SK-N-SH (cell line): ENCODE measurements at regions not wholly inside any gene's neighbourhood (a gene's known extent, or its start where the extent isn't known, plus 50 kb on each side); places are given as distances from the start of the nearest gene placed in this dataset.

Experiments used
- CTCF ChIA-PET: fragments of 300-600, 350-600 bp; formaldehyde crosslinking; extraction: SDS; loops from one replicate; lab custom pipeline; 2021; lab: Yijun Ruan, JAX
- POLR2A ChIA-PET: fragments of 350-600 bp; sonication (Branson Sonifier 250); formaldehyde crosslinking; extraction: SDS; loops from one replicate; lab custom pipeline; 2020; ENCODE audit warnings: antibody characterized with exemption, inconsistent platforms; lab: Yijun Ruan, JAX
- DNase-seq: peaks from one replicate; pipeline ENCODE4 v3.0.0; 2012
- H2AFZ ChIP-seq: fragments of 200-600 bp; sonication (generic); 2 replicates; pipeline ENCODE4 v1.8.1; 2016; ENCODE audit warnings: antibody characterized with exemption, mild to moderate bottlenecking, low read depth
- H3F3A ChIP-seq: fragments of 200-600 bp; sonication (generic); replicated peaks from 2 replicates; pipeline ENCODE3; 2016; ENCODE audit warnings: antibody characterized with exemption, mild to moderate bottlenecking; ENCODE audit not compliant: insufficient read depth
- H3K27ac ChIP-seq, 2 experiments: fragments of 200-500 bp in 1 of 2; fragments of 200-600 bp in 1 of 2; sonication (Bioruptor generic) in 1 of 2; sonication (generic), shearing (Covaris generic) in 1 of 2; 2 replicates each; pipeline versions ENCODE4 v1.5.1 to v1.6.1; 2014 to 2016; ENCODE audit warnings: low read depth in 2 of 2, inconsistent platforms in 1 of 2, low read length in 1 of 2, mild to moderate bottlenecking in 1 of 2, mixed read lengths in 1 of 2
- H3K27me3 ChIP-seq: fragments of 200-600 bp; sonication (generic), shearing (Covaris generic); 2 replicates; pipeline ENCODE4 v1.6.1; 2016; ENCODE audit warnings: mixed run types; ENCODE audit not compliant: insufficient read depth
- H3K36me3 ChIP-seq, 2 experiments: fragments of 200-500 bp in 1 of 2; fragments of 200-600 bp in 1 of 2; sonication (Bioruptor generic) in 1 of 2; sonication (generic) in 1 of 2; replicated peaks in 1 of 2; 2 replicates each; pipeline versions ENCODE3 to v1.5.1; 2014 to 2016; ENCODE audit warnings: low read length in 1 of 2, mild to moderate bottlenecking in 1 of 2; ENCODE audit not compliant: insufficient read depth in 2 of 2, control insufficient read depth in 1 of 2
- H3K4me1 ChIP-seq, 2 experiments: fragments of 200-500 bp in 1 of 2; fragments of 200-600 bp in 1 of 2; sonication (Bioruptor generic) in 1 of 2; sonication (generic), shearing (Covaris generic) in 1 of 2; 2 replicates each; pipeline versions ENCODE4 v1.5.1 to v1.6.1; 2014 to 2016; ENCODE audit warnings: low read depth in 1 of 2, low read length in 1 of 2, mixed run types in 1 of 2; ENCODE audit not compliant: insufficient read depth in 2 of 2, control insufficient read depth in 1 of 2
- H3K4me2 ChIP-seq: fragments of 200-600 bp; sonication (generic), shearing (Covaris generic); 2 replicates; pipeline ENCODE4 v1.6.1; 2017; ENCODE audit warnings: mixed run types
- H3K4me3 ChIP-seq, 2 experiments: fragments of 200-500 bp in 1 of 2; fragments of 200-600 bp in 1 of 2; sonication (Bioruptor generic) in 1 of 2; sonication (generic), shearing (Covaris generic) in 1 of 2; 2 replicates each; pipeline versions ENCODE4 v1.5.1 to v1.8.1; 2014 to 2016; ENCODE audit warnings: low read depth in 2 of 2, inconsistent platforms in 1 of 2, low read length in 1 of 2, mild to moderate bottlenecking in 1 of 2, mixed read lengths in 1 of 2, moderate library complexity in 1 of 2
- H3K79me2 ChIP-seq: fragments of 200-600 bp; sonication (generic); 2 replicates; pipeline ENCODE4 v1.8.1; 2017; ENCODE audit warnings: mild to moderate bottlenecking; ENCODE audit not compliant: insufficient read depth
- H3K9ac ChIP-seq: fragments of 200-600 bp; sonication (generic); 2 replicates; pipeline ENCODE4 v1.6.1; 2017; ENCODE audit warnings: mixed run types
- H3K9me2 ChIP-seq: fragments of 200-600 bp; sonication (generic); 2 replicates; pipeline ENCODE4 v1.6.1; 2017; ENCODE audit warnings: mixed run types
- H3K9me3 ChIP-seq: fragments of 200-600 bp; sonication (generic); 2 replicates; pipeline ENCODE4 v1.6.1; 2017; ENCODE audit warnings: mixed run types, mild to moderate bottlenecking, moderate library complexity
- H4K20me1 ChIP-seq: fragments of 200-600 bp; sonication (generic); 2 replicates; pipeline ENCODE4 v1.6.1; 2017; ENCODE audit warnings: mild to moderate bottlenecking, mixed run types; ENCODE audit not compliant: insufficient read depth
- CHD2 ChIP-seq: fragments of 150-350 bp; IDR thresholded peaks from 2 replicates; pipeline ENCODE4 v1.6.1; 2018; ENCODE audit warnings: low read length; ENCODE audit not compliant: partially characterized antibody
- ELF1 ChIP-seq: IDR thresholded peaks from 2 replicates; pipeline ENCODE4 v1.4.0; 2012
- EP300 ChIP-seq, 2 experiments: IDR thresholded peaks; 2 replicates each; pipeline versions ENCODE4 v1.4.0 to v1.6.1; 2012; ENCODE audit warnings: borderline replicate concordance in 1 of 2, low read depth in 1 of 2, low read length in 1 of 2
- EZH2phosphoT487 ChIP-seq: fragments of 200-600 bp; sonication (generic); IDR thresholded peaks from 2 replicates; pipeline ENCODE4 v1.6.1; 2017; ENCODE audit warnings: low read depth, mixed run types, mild to moderate bottlenecking, antibody characterized with exemption, moderate library complexity, borderline replicate concordance
- FOSL2 ChIP-seq: IDR thresholded peaks from 2 replicates; pipeline ENCODE4 v1.4.0; 2012; ENCODE audit warnings: low read depth, mild to moderate bottlenecking, moderate library complexity, borderline replicate concordance
- GATA2 ChIP-seq: sonication (generic); formaldehyde crosslinking; IDR thresholded peaks from 2 replicates; pipeline ENCODE4 v1.5.0; 2020; ENCODE audit warnings: mild to moderate bottlenecking, missing genetic modification reagents
- MXI1 ChIP-seq: IDR thresholded peaks from 2 replicates; pipeline ENCODE4 v1.6.1; 2012; ENCODE audit warnings: mild to moderate bottlenecking, low read depth, low read length, improper control_type of control experiment
- NRF1 ChIP-seq: IDR thresholded peaks from 2 replicates; pipeline ENCODE4 v1.6.1; 2012; ENCODE audit warnings: low read depth, mild to moderate bottlenecking, low read length
- RAD21 ChIP-seq: IDR thresholded peaks from 2 replicates; pipeline ENCODE4 v1.6.1; 2012; ENCODE audit warnings: mild to moderate bottlenecking, low read length
- RCOR1 ChIP-seq: fragments of 150-350 bp; IDR thresholded peaks from 2 replicates; pipeline ENCODE4 v1.6.1; 2017; ENCODE audit warnings: antibody characterized with exemption, low read length
- RFX5 ChIP-seq: IDR thresholded peaks from 2 replicates; pipeline ENCODE4 v1.6.1; 2012; ENCODE audit warnings: mild to moderate bottlenecking, improper control_type of control experiment, low read length
- SMC3 ChIP-seq: IDR thresholded peaks from 2 replicates; pipeline ENCODE4 v1.6.1; 2012; ENCODE audit warnings: low read depth, low read length, improper control_type of control experiment
- TAF1 ChIP-seq: IDR thresholded peaks from 2 replicates; pipeline ENCODE4 v1.6.1; 2012; ENCODE audit warnings: low read depth, mild to moderate bottlenecking, low read length, moderate library complexity, borderline replicate concordance
- TEAD4 ChIP-seq: IDR thresholded peaks from 2 replicates; pipeline ENCODE4 v1.4.0; 2012; ENCODE audit warnings: mild to moderate bottlenecking, borderline replicate concordance; ENCODE audit not compliant: insufficient read depth
- WGBS: methylation state at CpG from one replicate; pipeline ENCODE4 v1.1.6; 2017; ENCODE audit warnings: low lambda C conversion rate; 5-methylcytosine and 5-hydroxymethylcytosine counted together
- TF ChIP-seq, protein P1 (sequence below): IDR thresholded peaks from 2 replicates; pipeline ENCODE4 v1.4.0; 2012; ENCODE audit warnings: low read depth
- TF ChIP-seq, protein P2 (sequence below): IDR thresholded peaks from 2 replicates; pipeline ENCODE4 v1.6.1; 2012; ENCODE audit warnings: mild to moderate bottlenecking, low read depth, low read length, moderate library complexity
- TF ChIP-seq, protein P3 (sequence below): fragments of 200-600 bp; sonication (generic); IDR thresholded peaks from 2 replicates; pipeline ENCODE4 v1.6.1; 2017; ENCODE audit warnings: antibody characterized with exemption, mild to moderate bottlenecking, moderate library complexity
- TF ChIP-seq, protein P4 (sequence below): IDR thresholded peaks from 2 replicates; pipeline ENCODE4 v1.4.0; 2012; ENCODE audit warnings: low read depth, borderline replicate concordance
- TF ChIP-seq, protein P5 (sequence below): fragments of 150-350 bp; IDR thresholded peaks from 2 replicates; pipeline ENCODE4 v1.6.1; 2017; ENCODE audit warnings: antibody characterized with exemption, low read length, low read depth, borderline replicate concordance

DNA sequence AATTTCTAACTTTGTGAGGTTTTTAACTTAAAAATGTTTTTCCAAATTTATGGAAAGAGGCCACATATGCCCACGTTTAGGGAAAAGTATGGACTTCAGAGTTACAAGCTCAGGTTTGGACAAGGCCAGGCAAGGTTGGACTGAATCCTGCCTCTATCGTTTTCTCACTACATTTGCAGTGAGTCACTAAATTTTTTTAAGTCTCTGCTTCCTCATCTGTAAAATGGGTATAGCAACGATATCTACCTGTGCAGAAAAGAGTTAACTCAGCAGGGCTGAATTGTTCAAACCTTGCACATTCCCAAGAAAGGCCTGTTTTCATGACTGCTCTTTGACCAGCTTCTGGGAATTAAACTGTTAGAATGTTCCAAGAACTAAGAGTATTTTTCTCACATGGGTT, 159.1 kb downstream of the LTN1 start:
- Histone ChIP-seq H3F3A (peaks cover 7% of the 10 kb centered on the region), H3K9me3 (no peaks in the 10 kb centered on the region), H3K4me2 (no peak overlapping the region), H3K9ac (no peak overlapping the region), H3K4me3 (no peak overlapping the region), H4K20me1 (no peaks in the 10 kb centered on the region), H3K79me2 (no peaks in the 10 kb centered on the region), H3K36me3 (no peaks in the 10 kb centered on the region), H3K9me2 (no peaks in the 10 kb centered on the region), H3K27me3 (no peaks in the 10 kb centered on the region), H3K4me1 (peaks cover 0 to 2% of the 10 kb centered on the region in 2 experiments; a peak in 2 of 4 replicates), H2AFZ (no peak overlapping the region), H3K27ac (no peak overlapping the region)
- ChIA-PET POLR2A (no interaction called here), CTCF (no interaction called here)
- DNase-seq = no peak
- no peak for TF ChIP-seq ELF1
- no peak for TF ChIP-seq RAD21
- TF ChIP-seq RFX5 = no peak
- no peak for TF ChIP-seq MXI1
- no peak for TF ChIP-seq TAF1
- TF ChIP-seq, protein P1, sequence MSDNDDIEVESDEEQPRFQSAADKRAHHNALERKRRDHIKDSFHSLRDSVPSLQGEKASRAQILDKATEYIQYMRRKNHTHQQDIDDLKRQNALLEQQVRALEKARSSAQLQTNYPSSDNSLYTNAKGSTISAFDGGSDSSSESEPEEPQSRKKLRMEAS = no peak
- TF ChIP-seq EZH2phosphoT487 = no peak
- TF ChIP-seq, protein P2, sequence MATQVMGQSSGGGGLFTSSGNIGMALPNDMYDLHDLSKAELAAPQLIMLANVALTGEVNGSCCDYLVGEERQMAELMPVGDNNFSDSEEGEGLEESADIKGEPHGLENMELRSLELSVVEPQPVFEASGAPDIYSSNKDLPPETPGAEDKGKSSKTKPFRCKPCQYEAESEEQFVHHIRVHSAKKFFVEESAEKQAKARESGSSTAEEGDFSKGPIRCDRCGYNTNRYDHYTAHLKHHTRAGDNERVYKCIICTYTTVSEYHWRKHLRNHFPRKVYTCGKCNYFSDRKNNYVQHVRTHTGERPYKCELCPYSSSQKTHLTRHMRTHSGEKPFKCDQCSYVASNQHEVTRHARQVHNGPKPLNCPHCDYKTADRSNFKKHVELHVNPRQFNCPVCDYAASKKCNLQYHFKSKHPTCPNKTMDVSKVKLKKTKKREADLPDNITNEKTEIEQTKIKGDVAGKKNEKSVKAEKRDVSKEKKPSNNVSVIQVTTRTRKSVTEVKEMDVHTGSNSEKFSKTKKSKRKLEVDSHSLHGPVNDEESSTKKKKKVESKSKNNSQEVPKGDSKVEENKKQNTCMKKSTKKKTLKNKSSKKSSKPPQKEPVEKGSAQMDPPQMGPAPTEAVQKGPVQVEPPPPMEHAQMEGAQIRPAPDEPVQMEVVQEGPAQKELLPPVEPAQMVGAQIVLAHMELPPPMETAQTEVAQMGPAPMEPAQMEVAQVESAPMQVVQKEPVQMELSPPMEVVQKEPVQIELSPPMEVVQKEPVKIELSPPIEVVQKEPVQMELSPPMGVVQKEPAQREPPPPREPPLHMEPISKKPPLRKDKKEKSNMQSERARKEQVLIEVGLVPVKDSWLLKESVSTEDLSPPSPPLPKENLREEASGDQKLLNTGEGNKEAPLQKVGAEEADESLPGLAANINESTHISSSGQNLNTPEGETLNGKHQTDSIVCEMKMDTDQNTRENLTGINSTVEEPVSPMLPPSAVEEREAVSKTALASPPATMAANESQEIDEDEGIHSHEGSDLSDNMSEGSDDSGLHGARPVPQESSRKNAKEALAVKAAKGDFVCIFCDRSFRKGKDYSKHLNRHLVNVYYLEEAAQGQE = no peak
- TF ChIP-seq CHD2 = no peak
- no peak for TF ChIP-seq TEAD4
- no peak for TF ChIP-seq FOSL2
- TF ChIP-seq GATA2 = no peak
- WGBS = 74% methylated on average over 3 of the region's 3 CpGs

DNA sequence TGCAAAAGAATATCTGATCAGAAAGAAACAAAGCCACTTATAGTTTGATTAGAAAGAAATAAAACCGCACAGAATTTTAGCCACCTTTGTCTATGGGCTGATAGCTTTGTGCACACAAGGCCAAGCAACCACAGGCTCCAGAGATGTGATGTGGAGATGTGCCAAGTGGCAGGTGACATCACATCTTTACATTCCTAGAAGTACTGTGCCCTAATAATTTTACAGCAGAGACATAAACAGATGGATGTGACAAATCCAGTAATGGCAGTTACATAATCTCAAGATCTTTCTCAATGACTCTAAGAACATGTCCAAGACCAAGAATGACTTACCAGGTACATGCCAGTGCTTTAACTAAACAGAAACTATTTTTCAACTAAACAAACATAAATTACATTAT, 159.5 kb downstream of the LTN1 start:
- no peaks in the 10 kb centered on the region for H3K27me3 ChIP-seq
- H3K36me3 ChIP-seq = no peaks in the 10 kb centered on the region
- no peaks in the 10 kb centered on the region for H3K79me2 ChIP-seq
- no peak overlapping the region for H3K27ac ChIP-seq
- H3K9me2 ChIP-seq = no peaks in the 10 kb centered on the region
- ChIA-PET CTCF (no interaction called here), POLR2A (no interaction called here)
- TF ChIP-seq, protein P3, sequence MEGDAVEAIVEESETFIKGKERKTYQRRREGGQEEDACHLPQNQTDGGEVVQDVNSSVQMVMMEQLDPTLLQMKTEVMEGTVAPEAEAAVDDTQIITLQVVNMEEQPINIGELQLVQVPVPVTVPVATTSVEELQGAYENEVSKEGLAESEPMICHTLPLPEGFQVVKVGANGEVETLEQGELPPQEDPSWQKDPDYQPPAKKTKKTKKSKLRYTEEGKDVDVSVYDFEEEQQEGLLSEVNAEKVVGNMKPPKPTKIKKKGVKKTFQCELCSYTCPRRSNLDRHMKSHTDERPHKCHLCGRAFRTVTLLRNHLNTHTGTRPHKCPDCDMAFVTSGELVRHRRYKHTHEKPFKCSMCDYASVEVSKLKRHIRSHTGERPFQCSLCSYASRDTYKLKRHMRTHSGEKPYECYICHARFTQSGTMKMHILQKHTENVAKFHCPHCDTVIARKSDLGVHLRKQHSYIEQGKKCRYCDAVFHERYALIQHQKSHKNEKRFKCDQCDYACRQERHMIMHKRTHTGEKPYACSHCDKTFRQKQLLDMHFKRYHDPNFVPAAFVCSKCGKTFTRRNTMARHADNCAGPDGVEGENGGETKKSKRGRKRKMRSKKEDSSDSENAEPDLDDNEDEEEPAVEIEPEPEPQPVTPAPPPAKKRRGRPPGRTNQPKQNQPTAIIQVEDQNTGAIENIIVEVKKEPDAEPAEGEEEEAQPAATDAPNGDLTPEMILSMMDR = no peak
- TF ChIP-seq MXI1 (no peak), RAD21 (no peak), CHD2 (no peak), RCOR1 (no peak), SMC3 (no peak), NRF1 (no peak), EP300 (IDR thresholded peaks at IDR 0.05; ENCODE audit: borderline replicate concordance in 1 of 2, low read depth in 1 of 2, low read length in 1 of 2) (no peak), FOSL2 (no peak), GATA2 (no peak)
- TF ChIP-seq, protein P4, sequence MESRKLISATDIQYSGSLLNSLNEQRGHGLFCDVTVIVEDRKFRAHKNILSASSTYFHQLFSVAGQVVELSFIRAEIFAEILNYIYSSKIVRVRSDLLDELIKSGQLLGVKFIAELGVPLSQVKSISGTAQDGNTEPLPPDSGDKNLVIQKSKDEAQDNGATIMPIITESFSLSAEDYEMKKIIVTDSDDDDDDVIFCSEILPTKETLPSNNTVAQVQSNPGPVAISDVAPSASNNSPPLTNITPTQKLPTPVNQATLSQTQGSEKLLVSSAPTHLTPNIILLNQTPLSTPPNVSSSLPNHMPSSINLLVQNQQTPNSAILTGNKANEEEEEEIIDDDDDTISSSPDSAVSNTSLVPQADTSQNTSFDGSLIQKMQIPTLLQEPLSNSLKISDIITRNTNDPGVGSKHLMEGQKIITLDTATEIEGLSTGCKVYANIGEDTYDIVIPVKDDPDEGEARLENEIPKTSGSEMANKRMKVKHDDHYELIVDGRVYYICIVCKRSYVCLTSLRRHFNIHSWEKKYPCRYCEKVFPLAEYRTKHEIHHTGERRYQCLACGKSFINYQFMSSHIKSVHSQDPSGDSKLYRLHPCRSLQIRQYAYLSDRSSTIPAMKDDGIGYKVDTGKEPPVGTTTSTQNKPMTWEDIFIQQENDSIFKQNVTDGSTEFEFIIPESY = no peak
- TF ChIP-seq, protein P5, sequence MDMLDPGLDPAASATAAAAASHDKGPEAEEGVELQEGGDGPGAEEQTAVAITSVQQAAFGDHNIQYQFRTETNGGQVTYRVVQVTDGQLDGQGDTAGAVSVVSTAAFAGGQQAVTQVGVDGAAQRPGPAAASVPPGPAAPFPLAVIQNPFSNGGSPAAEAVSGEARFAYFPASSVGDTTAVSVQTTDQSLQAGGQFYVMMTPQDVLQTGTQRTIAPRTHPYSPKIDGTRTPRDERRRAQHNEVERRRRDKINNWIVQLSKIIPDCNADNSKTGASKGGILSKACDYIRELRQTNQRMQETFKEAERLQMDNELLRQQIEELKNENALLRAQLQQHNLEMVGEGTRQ = no peak
- no peak overlapping the region for H3K9ac ChIP-seq
- peaks cover 7% of the 10 kb centered on the region for H3F3A ChIP-seq
- H2AFZ ChIP-seq = no peak overlapping the region
- no peak for DNase-seq
- no peaks in the 10 kb centered on the region for H3K9me3 ChIP-seq
- peaks cover 0 to 2% of the 10 kb centered on the region in 2 experiments; a peak in 2 of 4 replicates for H3K4me1 ChIP-seq
- H4K20me1 ChIP-seq = no peaks in the 10 kb centered on the region
- H3K4me2 ChIP-seq = no peak overlapping the region
- 52% methylated on average over 1 of the region's 1 CpG for WGBS
- no peak overlapping the region for H3K4me3 ChIP-seq
